Trophoblast cell (in vitro differentiated cells and primary cell): ENCODE measurements at regions not wholly inside any gene's neighbourhood (a gene's known extent, or its start where the extent isn't known, plus 50 kb on each side); places are given as distances from the start of the nearest gene placed in this dataset.
A peak's percentile ranks its signal among the peaks of the same experiment; 100 is the strongest.
"Not testable (repeated sequence)": the region's sequence is repeated elsewhere in the genome, so short reads cannot be mapped to it uniquely, and the experiment has no call there.

Source experiments
- DNase-seq, 2 donors: peaks; one replicate each; pipeline ENCODE4 v3.0.0-alpha.2; 2016
- H2AFZ ChIP-seq: 2 replicates; pipeline ENCODE4 v1.6.1; 2013; ENCODE audit warnings: low read length, moderate library complexity, mild to moderate bottlenecking; ENCODE audit not compliant: insufficient read depth, poor library complexity
- H2AK5ac ChIP-seq: 2 replicates; pipeline ENCODE4 v1.6.1; 2013; ENCODE audit warnings: mild to moderate bottlenecking, low read length
- H2BK120ac ChIP-seq: 2 replicates; pipeline ENCODE4 v1.6.1; 2013; ENCODE audit warnings: low read length, mild to moderate bottlenecking, moderate library complexity; ENCODE audit not compliant: insufficient read depth, poor library complexity
- H2BK12ac ChIP-seq: 2 replicates; pipeline ENCODE4 v1.6.1; 2013; ENCODE audit warnings: mild to moderate bottlenecking, low read length, moderate library complexity
- H2BK5ac ChIP-seq: 2 replicates; pipeline ENCODE4 v1.6.1; 2013; ENCODE audit warnings: low read length, low read depth, moderate library complexity, mild to moderate bottlenecking; ENCODE audit not compliant: poor library complexity
- H3K14ac ChIP-seq: 2 replicates; pipeline ENCODE4 v1.6.1; 2013; ENCODE audit warnings: mild to moderate bottlenecking, low read length
- H3K18ac ChIP-seq: 2 replicates; pipeline ENCODE4 v1.6.1; 2013; ENCODE audit warnings: mild to moderate bottlenecking, low read length
- H3K23ac ChIP-seq: 2 replicates; pipeline ENCODE4 v1.6.1; 2013; ENCODE audit warnings: low read length
- H3K27ac ChIP-seq: 2 replicates; pipeline ENCODE4 v1.5.1; 2013; ENCODE audit warnings: low read depth, mild to moderate bottlenecking, inconsistent platforms, low read length, moderate library complexity
- H3K27me3 ChIP-seq: 2 replicates; pipeline ENCODE4 v1.6.1; 2013; ENCODE audit warnings: inconsistent platforms, mild to moderate bottlenecking, low read length, moderate library complexity; ENCODE audit not compliant: insufficient read depth
- H3K36me3 ChIP-seq, 2 experiments: 1 replicate in 1 of 2; 2 replicates in 1 of 2; pipeline ENCODE4 v1.6.1; 2013; ENCODE audit warnings: low read length in 2 of 2, mild to moderate bottlenecking in 2 of 2, moderate library complexity in 1 of 2; ENCODE audit not compliant: insufficient read depth in 2 of 2, control insufficient read depth in 1 of 2
- H3K4ac ChIP-seq: 2 replicates; pipeline ENCODE4 v1.6.1; 2013; ENCODE audit warnings: low read depth, mild to moderate bottlenecking, low read length, moderate library complexity
- H3K4me1 ChIP-seq, 2 experiments: 1 replicate in 1 of 2; 2 replicates in 1 of 2; pipeline ENCODE4 v1.6.1; 2013; ENCODE audit warnings: low read length in 2 of 2, mild to moderate bottlenecking in 2 of 2, moderate library complexity in 1 of 2; ENCODE audit not compliant: insufficient read depth in 2 of 2, control insufficient read depth in 1 of 2
- H3K4me2 ChIP-seq: 2 replicates; pipeline ENCODE4 v1.6.1; 2013; ENCODE audit warnings: inconsistent platforms, mild to moderate bottlenecking, low read length, moderate library complexity
- H3K4me3 ChIP-seq: 2 replicates; pipeline ENCODE4 v1.5.1; 2013; ENCODE audit warnings: mild to moderate bottlenecking, low read depth, low read length, inconsistent platforms
- H3K79me1 ChIP-seq: one replicate; pipeline ENCODE4 v1.6.1; 2013; ENCODE audit warnings: low read length
- H3K79me2 ChIP-seq: 2 replicates; pipeline ENCODE4 v1.6.1; 2013; ENCODE audit warnings: low read length, mild to moderate bottlenecking; ENCODE audit not compliant: control insufficient read depth, insufficient read depth, poor library complexity
- H3K9ac ChIP-seq: 2 replicates; pipeline ENCODE4 v1.6.1; 2013; ENCODE audit warnings: mild to moderate bottlenecking, low read length
- H3K9me3 ChIP-seq: 2 replicates; pipeline ENCODE4 v1.6.1; 2013; ENCODE audit warnings: low read depth, mild to moderate bottlenecking, control low read depth, inconsistent platforms, low read length; ENCODE audit not compliant: insufficient read depth
- H4K12ac ChIP-seq: 2 replicates; pipeline ENCODE4 v1.6.1; 2013; ENCODE audit warnings: low read depth, mild to moderate bottlenecking, low read length, moderate library complexity
- H4K8ac ChIP-seq: 2 replicates; pipeline ENCODE4 v1.6.1; 2013; ENCODE audit warnings: low read depth, mild to moderate bottlenecking, low read length, moderate library complexity
- H4K91ac ChIP-seq: one replicate; pipeline ENCODE4 v1.6.1; 2013; ENCODE audit warnings: low read depth, mild to moderate bottlenecking, low read length, moderate library complexity
- WGBS: extraction: QIAGEN DNeasy Blood & Tissue Kit; methylation state at CpG from one replicate; pipeline ENCODE4 v1.1.7; 2013; ENCODE audit warnings: missing lambda C conversion rate; ENCODE audit not compliant: insufficient read length, insufficient coverage; ENCODE audit errors: extremely low coverage; 5-methylcytosine and 5-hydroxymethylcytosine counted together

DNA sequence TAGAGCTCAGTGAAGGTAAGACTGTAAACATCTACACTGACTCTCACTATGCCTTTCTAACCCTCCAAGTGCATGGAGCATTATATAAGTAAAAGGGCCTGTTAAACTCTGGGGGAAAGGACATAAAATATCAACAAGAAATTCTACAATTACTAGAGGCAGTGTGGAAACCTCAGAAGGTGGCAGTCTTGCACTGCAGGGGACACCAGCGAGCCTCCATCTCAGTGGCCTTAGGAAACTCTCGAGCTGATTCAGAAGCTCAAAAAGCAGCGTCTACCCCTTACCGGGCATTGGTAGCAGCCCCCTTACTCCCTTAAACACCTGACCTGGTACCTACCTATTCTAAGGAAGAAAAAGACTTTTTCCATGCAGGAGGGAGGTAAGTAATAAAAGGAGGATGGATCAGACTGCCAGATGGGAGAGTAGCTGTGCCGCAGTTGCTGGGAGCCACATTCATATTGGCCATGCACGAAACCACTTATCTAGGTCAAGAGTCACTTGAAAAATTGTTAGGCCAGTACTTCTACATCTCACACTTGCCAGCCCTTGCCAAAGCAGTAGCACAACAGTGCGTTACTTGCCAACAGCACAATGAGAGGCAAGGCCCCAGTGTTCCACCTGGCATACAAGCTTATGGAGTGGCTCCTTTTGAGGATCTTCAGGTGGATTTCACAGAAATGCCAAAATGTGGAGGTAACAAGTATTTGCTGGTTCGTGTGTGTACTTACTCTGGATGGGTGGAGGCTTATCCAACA lies 258.8 kb upstream of the PRKX start:
- not testable (repeated sequence) for H2BK5ac ChIP-seq, H3K14ac ChIP-seq, H3K27ac ChIP-seq, H3K9me3 ChIP-seq, H3K4me1 ChIP-seq, H3K36me3 ChIP-seq, H3K4me3 ChIP-seq, H3K4me2 ChIP-seq, H3K27me3 ChIP-seq, H3K9ac ChIP-seq, H2AFZ ChIP-seq, H3K79me2 ChIP-seq, H3K18ac ChIP-seq, H2BK120ac ChIP-seq, H2BK12ac ChIP-seq, H4K12ac ChIP-seq, DNase-seq, H4K91ac ChIP-seq, H2AK5ac ChIP-seq, H3K4ac ChIP-seq, H4K8ac ChIP-seq, H3K79me1 ChIP-seq, H3K23ac ChIP-seq
- WGBS, result no CpG with 5 or more reads among the region's 8 CpGs

DNA sequence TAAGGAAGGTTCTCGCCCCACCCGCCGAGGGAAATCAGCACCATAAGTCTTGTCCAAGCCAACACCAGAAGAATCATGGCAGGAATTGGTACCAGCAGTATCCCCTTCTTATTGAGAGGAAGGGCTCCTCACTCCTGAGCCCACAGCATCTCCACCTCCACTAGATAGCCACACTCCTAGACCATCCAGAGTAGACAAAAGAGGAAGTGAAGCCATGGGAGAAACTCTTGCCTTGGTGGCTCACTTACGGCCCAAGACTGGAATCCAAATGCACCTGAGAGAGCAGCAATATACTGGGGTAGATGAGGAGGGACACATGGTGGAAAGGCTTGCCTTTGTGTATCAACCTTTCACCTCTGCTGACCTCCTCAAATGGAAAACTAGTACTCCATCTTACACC lies 255.3 kb upstream of the PRKX start:
- no peak overlapping the region for H2BK12ac ChIP-seq
- H3K23ac ChIP-seq, result no peak overlapping the region
- WGBS, result no CpG with 5 or more reads among the region's 4 CpGs

DNA sequence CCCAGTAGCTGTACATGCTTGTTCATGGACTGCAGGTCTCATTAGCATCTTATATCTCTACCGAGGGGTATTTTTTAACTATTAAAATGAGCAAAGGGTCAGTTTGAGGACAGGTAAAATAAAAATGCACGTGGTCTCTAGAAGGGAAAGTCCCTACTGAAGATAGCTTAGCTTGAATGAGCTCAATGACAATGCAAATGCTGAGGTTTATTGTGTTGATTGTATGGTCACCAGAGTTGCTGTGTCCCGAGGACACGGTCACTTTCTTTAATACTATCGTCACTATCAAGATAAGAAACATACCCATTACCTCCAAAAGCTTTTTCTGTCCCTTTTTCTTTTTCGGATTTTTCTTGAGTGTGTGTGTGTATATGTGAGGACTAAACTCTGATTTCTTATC lies 250.5 kb upstream of the PRKX start:
- H2AK5ac ChIP-seq, result no peak overlapping the region
- no peak overlapping the region for H3K4ac ChIP-seq
- no peaks in the 10 kb centered on the region for H3K36me3 ChIP-seq
- no peaks in the 10 kb centered on the region for H3K27me3 ChIP-seq
- no peak overlapping the region for H3K27ac ChIP-seq
- H2BK12ac ChIP-seq, result no peak overlapping the region
- no peak overlapping the region for H3K9ac ChIP-seq
- no peak overlapping the region for H2BK120ac ChIP-seq
- no CpG with 5 or more reads among the region's 6 CpGs for WGBS
- no peak overlapping the region for H3K4me2 ChIP-seq
- H3K4me1 ChIP-seq, result peaks cover 2 to 3% of the 10 kb centered on the region in 2 experiments
- no peak overlapping the region for H3K14ac ChIP-seq
- no peak overlapping the region for H2AFZ ChIP-seq
- H3K79me1 ChIP-seq, result no peaks in the 10 kb centered on the region
- no peak overlapping the region for H3K4me3 ChIP-seq
- no peak overlapping the region for H4K91ac ChIP-seq
- H4K12ac ChIP-seq, result no peak overlapping the region
- no peak overlapping the region for H3K18ac ChIP-seq
- no peak overlapping the region for H4K8ac ChIP-seq
- DNase-seq, result no peak
- H3K79me2 ChIP-seq, result no peaks in the 10 kb centered on the region
- no peak overlapping the region for H3K23ac ChIP-seq
- H2BK5ac ChIP-seq, result no peak overlapping the region
- no peaks in the 10 kb centered on the region for H3K9me3 ChIP-seq

More for the DNA sequence above, 255.3 kb upstream of the PRKX start:
- H4K8ac ChIP-seq, result no peak overlapping the region
- H3K79me2 ChIP-seq, result no peaks in the 10 kb centered on the region
- H3K4me3 ChIP-seq, result no peak overlapping the region
- no peak overlapping the region for H2AK5ac ChIP-seq
- H3K36me3 ChIP-seq, result no peaks in the 10 kb centered on the region
- H3K27me3 ChIP-seq, result no peaks in the 10 kb centered on the region
- DNase-seq, result no peak
- H3K4me2 ChIP-seq, result no peak overlapping the region
- no peaks in the 10 kb centered on the region for H3K79me1 ChIP-seq
- H3K18ac ChIP-seq, result no peak overlapping the region
- H3K14ac ChIP-seq, result no peak overlapping the region
- H2BK120ac ChIP-seq, result no peak overlapping the region
- H3K9me3 ChIP-seq, result no peaks in the 10 kb centered on the region
- H2BK5ac ChIP-seq, result no peak overlapping the region
- H4K12ac ChIP-seq, result no peak overlapping the region
- no peak overlapping the region for H2AFZ ChIP-seq
- no peak overlapping the region for H4K91ac ChIP-seq
- H3K4ac ChIP-seq, result no peak overlapping the region
- H3K9ac ChIP-seq, result no peak overlapping the region
- H3K4me1 ChIP-seq, result no peaks in the 10 kb centered on the region
- no peak overlapping the region for H3K27ac ChIP-seq

DNA sequence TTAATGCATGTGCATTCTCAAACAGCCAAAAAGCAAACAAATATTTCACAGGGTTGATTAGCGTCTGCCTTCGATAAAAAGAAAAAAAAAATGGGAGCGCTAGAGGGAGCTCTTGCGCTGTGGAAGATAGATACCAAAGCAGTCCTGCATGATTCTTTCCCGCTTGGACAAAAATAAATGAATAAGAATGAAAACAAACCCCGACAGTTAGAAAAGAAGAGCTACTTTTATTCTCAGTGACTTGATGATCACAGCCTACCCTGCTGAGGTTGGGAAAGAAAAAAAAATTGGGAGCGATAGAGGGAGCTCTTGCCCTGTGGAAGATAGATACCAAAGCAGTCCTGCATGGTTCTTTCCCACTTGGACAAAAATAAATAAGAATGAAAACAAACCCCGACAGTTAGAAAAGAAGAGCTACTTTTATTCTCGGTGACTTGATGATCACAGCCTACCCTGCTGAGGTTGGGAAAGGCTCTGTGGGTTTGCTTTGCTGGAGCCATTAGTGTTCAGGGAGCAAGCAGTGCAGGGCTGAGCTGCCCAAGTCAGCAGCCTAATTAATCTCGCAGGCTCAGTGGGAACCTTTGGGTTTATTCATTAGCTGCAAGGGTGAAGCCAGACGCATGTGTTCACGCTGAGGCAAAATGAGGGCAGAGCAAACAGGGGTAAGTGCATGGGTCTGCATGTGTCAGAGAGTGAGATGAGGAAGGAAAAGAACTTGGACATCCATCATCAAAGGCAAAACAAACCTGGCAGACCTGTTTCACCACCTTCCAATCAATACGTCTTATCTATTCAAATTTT lies 249.3 kb upstream of the PRKX start:
- no CpG with 5 or more reads among the region's 13 CpGs for WGBS
- H4K91ac ChIP-seq, result no peak overlapping the region
- no peaks in the 10 kb centered on the region for H3K27me3 ChIP-seq
- no peak overlapping the region for H2BK120ac ChIP-seq
- no peaks in the 10 kb centered on the region for H3K9me3 ChIP-seq
- no peaks in the 10 kb centered on the region for H3K36me3 ChIP-seq
- no peak overlapping the region for H3K14ac ChIP-seq
- no peak overlapping the region for H3K23ac ChIP-seq
- no peak overlapping the region for H2AK5ac ChIP-seq
- H4K8ac ChIP-seq, result no peak overlapping the region
- peak in 1 of 2 donors; percentile 62 for DNase-seq
- H3K4me2 ChIP-seq, result peak overlapping the region; percentile 23
- H2BK12ac ChIP-seq, result no peak overlapping the region
- no peak overlapping the region for H3K4ac ChIP-seq
- H3K79me1 ChIP-seq, result no peaks in the 10 kb centered on the region
- H3K27ac ChIP-seq, result no peak overlapping the region
- H4K12ac ChIP-seq, result no peak overlapping the region
- no peak overlapping the region for H2BK5ac ChIP-seq
- peaks cover 2 to 3% of the 10 kb centered on the region in 2 experiments for H3K4me1 ChIP-seq
- no peak overlapping the region for H3K18ac ChIP-seq
- H3K4me3 ChIP-seq, result no peak overlapping the region
- H2AFZ ChIP-seq, result no peak overlapping the region
- H3K9ac ChIP-seq, result no peak overlapping the region
- no peaks in the 10 kb centered on the region for H3K79me2 ChIP-seq
